ENCODE measurements at regions not wholly inside any gene's neighbourhood (a gene's known extent, or its start where the extent isn't known, plus 50 kb on each side); places are given as distances from the start of the nearest gene placed in this dataset.

DNA sequence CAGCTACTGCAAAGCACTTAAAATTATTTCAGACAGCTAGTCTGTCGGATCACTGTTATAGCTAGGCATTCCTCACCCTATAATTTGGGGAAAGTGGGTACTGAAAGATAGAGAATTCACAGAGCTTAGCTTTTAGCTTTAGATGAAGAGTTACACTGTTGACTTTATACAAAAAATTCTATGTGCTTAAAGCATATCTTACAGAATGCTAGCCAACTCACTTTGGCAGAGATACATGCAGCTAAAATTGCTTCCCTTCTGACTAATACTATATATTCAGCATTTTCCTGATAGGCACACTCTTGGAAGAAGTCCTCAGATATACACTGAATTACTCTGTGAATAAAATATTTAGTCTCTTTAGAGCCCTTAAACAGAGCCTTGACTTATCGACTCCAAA, 353.5 kb upstream of the STEAP1 start:
- POLR2A ChIA-PET: no interaction called here
- Histone ChIP-seq H3K4me3 (ENCODE audit: low read depth, low read length) (no peak overlapping the region), H3K27me3 (ENCODE audit: control insufficient read depth, insufficient read depth, low read length) (no peaks in the 10 kb centered on the region), H3K36me3 (ENCODE audit: control insufficient read depth, insufficient read depth, low read length) (no peaks in the 10 kb centered on the region)
- DNase-seq (ENCODE audit: low read depth): no peak
- CTCF ChIA-PET: no interaction called here
- TF ChIP-seq, protein P1, sequence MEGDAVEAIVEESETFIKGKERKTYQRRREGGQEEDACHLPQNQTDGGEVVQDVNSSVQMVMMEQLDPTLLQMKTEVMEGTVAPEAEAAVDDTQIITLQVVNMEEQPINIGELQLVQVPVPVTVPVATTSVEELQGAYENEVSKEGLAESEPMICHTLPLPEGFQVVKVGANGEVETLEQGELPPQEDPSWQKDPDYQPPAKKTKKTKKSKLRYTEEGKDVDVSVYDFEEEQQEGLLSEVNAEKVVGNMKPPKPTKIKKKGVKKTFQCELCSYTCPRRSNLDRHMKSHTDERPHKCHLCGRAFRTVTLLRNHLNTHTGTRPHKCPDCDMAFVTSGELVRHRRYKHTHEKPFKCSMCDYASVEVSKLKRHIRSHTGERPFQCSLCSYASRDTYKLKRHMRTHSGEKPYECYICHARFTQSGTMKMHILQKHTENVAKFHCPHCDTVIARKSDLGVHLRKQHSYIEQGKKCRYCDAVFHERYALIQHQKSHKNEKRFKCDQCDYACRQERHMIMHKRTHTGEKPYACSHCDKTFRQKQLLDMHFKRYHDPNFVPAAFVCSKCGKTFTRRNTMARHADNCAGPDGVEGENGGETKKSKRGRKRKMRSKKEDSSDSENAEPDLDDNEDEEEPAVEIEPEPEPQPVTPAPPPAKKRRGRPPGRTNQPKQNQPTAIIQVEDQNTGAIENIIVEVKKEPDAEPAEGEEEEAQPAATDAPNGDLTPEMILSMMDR (IDR thresholded peaks at IDR 0.05; ENCODE audit: insufficient read depth, low read depth, low read length): no peak

DNA sequence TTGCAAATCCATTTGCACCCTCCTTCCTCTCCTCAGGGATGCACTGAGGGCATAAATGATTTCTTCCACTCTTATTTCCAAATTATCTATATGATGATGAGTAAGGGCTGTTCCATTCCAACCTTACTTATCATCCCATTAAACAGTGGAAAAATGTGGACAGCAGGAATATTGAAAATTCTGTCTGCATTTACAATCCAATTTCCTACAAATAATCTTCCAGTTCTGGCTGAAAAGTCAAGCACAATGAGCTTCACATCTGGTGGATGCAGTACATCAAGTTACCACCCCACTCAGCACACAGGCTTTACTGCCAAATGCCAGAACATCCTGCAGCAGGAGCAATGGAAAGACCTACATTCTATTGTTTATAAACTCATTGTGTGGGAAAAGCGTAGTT, 345.0 kb upstream of the STEAP1 start:
- CTCF ChIA-PET: no interaction called here
- TF ChIP-seq, protein P1 (IDR thresholded peaks at IDR 0.05; ENCODE audit: insufficient read depth, low read depth, low read length): no peak

DNA sequence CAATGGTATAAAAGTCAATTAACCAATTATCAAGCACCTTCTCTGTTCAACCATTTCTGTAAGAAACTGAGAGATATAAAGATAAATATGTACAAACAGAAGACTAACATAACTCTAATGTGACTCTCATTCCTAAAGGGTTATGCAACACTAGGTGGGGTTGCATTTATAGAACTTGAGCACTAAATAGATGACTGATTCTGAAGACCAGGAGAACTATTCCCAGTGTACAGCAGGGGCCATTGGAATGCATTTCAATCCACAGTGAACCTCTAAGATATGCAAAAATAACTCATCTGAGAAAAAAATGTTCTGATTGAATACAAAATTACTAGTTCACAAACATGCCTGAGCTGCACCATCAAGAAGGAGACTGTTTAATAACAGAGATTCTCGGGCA, 341.2 kb upstream of the STEAP1 start:
- no peaks in the 10 kb centered on the region for H3K36me3 ChIP-seq (ENCODE audit: control insufficient read depth, insufficient read depth, low read length)
- POLR2A ChIA-PET: no interaction called here
- no peaks in the 10 kb centered on the region for H3K27me3 ChIP-seq (ENCODE audit: control insufficient read depth, insufficient read depth, low read length)
- no peak for DNase-seq (ENCODE audit: low read depth)
- TF ChIP-seq, protein P1 (IDR thresholded peaks at IDR 0.05; ENCODE audit: insufficient read depth, low read depth, low read length): no peak
- CTCF ChIA-PET: no interaction called here
- H3K4me3 ChIP-seq (ENCODE audit: low read depth, low read length): no peak overlapping the region

More for the DNA sequence above, 345.0 kb upstream of the STEAP1 start:
- POLR2A ChIA-PET: no interaction called here
- DNase-seq (ENCODE audit: low read depth): no peak
- H3K4me3 ChIP-seq (ENCODE audit: low read depth, low read length): no peak overlapping the region
- no peaks in the 10 kb centered on the region for H3K36me3 ChIP-seq (ENCODE audit: control insufficient read depth, insufficient read depth, low read length)
- no peaks in the 10 kb centered on the region for H3K27me3 ChIP-seq (ENCODE audit: control insufficient read depth, insufficient read depth, low read length)

DNA sequence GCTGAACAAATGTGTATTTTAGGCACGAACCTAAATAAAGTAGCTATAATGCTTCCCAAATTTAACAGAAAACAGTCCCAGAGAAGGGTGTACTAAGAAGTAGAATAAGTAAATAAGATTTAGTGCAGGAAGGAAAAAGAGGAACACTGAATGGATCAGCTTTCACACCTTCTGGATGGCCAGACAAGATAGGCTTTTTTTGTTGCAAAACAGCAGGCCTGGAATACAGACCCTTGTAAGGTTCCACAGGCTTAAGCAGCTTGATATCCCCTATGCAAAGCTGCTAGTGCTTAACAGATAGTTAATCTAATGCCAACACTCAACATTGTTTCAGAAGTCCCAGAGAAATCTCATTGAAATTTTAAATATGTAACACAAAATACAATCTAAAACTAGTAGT, 328.1 kb upstream of the STEAP1 start:
- ChIA-PET CTCF (no interaction called here), POLR2A (no interaction called here)
- Histone ChIP-seq H3K36me3 (ENCODE audit: control insufficient read depth, insufficient read depth, low read length) (no peaks in the 10 kb centered on the region), H3K27me3 (ENCODE audit: control insufficient read depth, insufficient read depth, low read length) (no peaks in the 10 kb centered on the region), H3K4me3 (ENCODE audit: low read depth, low read length) (no peak overlapping the region)
- TF ChIP-seq, protein P1 (IDR thresholded peaks at IDR 0.05; ENCODE audit: insufficient read depth, low read depth, low read length): no peak
- DNase-seq (ENCODE audit: low read depth): no peak

DNA sequence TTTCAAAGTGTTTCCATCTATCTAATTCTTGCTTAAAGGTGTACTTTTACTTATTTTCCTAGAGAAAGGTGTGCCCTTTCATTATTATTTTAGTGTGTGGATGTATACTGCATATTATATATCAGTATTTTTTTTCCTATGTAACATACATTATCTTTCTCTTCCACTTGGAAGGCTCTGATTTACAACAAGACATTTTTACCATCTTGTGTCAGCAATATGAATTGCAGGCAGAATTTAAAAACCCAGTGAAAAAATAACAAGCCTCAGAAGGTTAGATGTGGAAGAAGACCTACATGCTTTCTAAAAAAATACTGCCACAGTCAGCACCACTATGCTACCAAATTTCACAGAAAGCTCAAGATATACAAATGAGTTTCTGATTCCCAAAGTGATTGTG, 327.7 kb upstream of the STEAP1 start:
- Histone ChIP-seq H3K27me3 (ENCODE audit: control insufficient read depth, insufficient read depth, low read length) (no peaks in the 10 kb centered on the region), H3K4me3 (ENCODE audit: low read depth, low read length) (no peak overlapping the region), H3K36me3 (ENCODE audit: control insufficient read depth, insufficient read depth, low read length) (no peaks in the 10 kb centered on the region)
- CTCF ChIA-PET: no interaction called here
- POLR2A ChIA-PET: no interaction called here
- DNase-seq (ENCODE audit: low read depth): no peak
- TF ChIP-seq, protein P1 (IDR thresholded peaks at IDR 0.05; ENCODE audit: insufficient read depth, low read depth, low read length): no peak
